A673 (cell line): ENCODE measurements at regions not wholly inside any gene's neighbourhood (a gene's known extent, or its start where the extent isn't known, plus 50 kb on each side); places are given as distances from the start of the nearest gene placed in this dataset.

Experiments used
- CTCF ChIP-seq: fragments of 300-800, 200-600 bp; sonication (generic); conservative IDR thresholded peaks from 2 replicates; pipeline ENCODE4 v1.5.1; 2017; ENCODE audit warnings: low read depth, mild to moderate bottlenecking, antibody characterized with exemption, low read length, moderate library complexity, mixed read lengths
- EZH2 ChIP-seq: fragments of 200-600 bp; sonication (generic); IDR thresholded peaks from 2 replicates; pipeline ENCODE4 v1.6.1; 2017; ENCODE audit warnings: borderline replicate concordance, low read depth, mild to moderate bottlenecking, mixed read lengths, antibody characterized with exemption, low read length; ENCODE audit not compliant: poor library complexity, severe bottlenecking

- TF ChIP-seq EZH2 (no peak), CTCF (no peak)
Measured at GRCh38 chr2:155240176-155240575, 541.7 kb downstream of the KCNJ3 start.
